ENCODE measurements at regions not wholly inside any gene's neighbourhood (a gene's known extent, or its start where the extent isn't known, plus 50 kb on each side); places are given as distances from the start of the nearest gene placed in this dataset.

DNA sequence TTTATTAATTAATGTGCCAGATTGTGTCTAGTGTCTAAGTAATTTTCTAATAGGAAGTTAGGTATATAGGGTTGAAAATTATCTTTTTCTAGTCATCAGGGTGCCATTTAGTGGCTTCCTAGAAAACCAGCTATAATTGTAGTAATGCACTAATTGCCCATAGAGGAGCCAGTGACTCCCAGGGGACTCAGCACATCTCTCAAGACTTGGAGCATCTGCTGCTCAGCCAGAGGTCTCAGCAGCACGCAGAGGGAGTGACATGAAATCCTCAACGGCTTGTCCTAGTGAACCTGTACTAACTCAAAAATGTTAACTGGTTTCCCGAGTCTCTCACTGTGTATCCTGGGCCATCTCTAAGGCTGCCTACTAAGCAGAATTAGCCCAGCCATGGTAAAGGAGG lies 78.2 kb upstream of the MAN2A1 start:
- no peak for TF ChIP-seq EZH2 (IDR thresholded peaks at IDR 0.05; ENCODE audit: borderline replicate concordance, low read depth, low read length, severe bottlenecking)
- TF ChIP-seq, protein P1, sequence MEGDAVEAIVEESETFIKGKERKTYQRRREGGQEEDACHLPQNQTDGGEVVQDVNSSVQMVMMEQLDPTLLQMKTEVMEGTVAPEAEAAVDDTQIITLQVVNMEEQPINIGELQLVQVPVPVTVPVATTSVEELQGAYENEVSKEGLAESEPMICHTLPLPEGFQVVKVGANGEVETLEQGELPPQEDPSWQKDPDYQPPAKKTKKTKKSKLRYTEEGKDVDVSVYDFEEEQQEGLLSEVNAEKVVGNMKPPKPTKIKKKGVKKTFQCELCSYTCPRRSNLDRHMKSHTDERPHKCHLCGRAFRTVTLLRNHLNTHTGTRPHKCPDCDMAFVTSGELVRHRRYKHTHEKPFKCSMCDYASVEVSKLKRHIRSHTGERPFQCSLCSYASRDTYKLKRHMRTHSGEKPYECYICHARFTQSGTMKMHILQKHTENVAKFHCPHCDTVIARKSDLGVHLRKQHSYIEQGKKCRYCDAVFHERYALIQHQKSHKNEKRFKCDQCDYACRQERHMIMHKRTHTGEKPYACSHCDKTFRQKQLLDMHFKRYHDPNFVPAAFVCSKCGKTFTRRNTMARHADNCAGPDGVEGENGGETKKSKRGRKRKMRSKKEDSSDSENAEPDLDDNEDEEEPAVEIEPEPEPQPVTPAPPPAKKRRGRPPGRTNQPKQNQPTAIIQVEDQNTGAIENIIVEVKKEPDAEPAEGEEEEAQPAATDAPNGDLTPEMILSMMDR (IDR thresholded peaks at IDR 0.05; ENCODE audit: extremely low read depth in 1 of 2, insufficient read depth in 1 of 2, low read depth in 1 of 2, low read length in 2 of 2), result no peak
- TF ChIP-seq MAX (IDR thresholded peaks at IDR 0.05; ENCODE audit: insufficient read depth, insufficient read length), result no peak
- no peak for TF ChIP-seq POLR2AphosphoS5 (IDR thresholded peaks at IDR 0.05; ENCODE audit: insufficient read depth, low read depth, low read length)
- TF ChIP-seq POLR2A (IDR thresholded peaks at IDR 0.05; ENCODE audit: low read depth, low read length), result no peak
- TF ChIP-seq MYC (IDR thresholded peaks at IDR 0.05; ENCODE audit: low read depth, low read length), result no peak
- no peak for TF ChIP-seq JUN (IDR thresholded peaks at IDR 0.05; ENCODE audit: borderline replicate concordance, insufficient read depth, insufficient read length, low read depth)
- TF ChIP-seq GATA2 (IDR thresholded peaks at IDR 0.05; ENCODE audit: insufficient read depth, insufficient read length, low read depth, low read length), result no peak
